Stomach (tissue), 8 donors: ENCODE measurements at regions not wholly inside any gene's neighbourhood (a gene's known extent, or its start where the extent isn't known, plus 50 kb on each side); places are given as distances from the start of the nearest gene placed in this dataset.

ENCODE experiments used
- DNase-seq, 2 donors: peaks; one replicate each; pipeline versions ENCODE4 v3.0.0 to v3.0.0-alpha.2; 2013 to 2019
- H3K27ac ChIP-seq, 5 donors: fragments of 200-600 bp in 4 of 5; sonication (generic) in 4 of 5; one replicate each; pipeline ENCODE4 v1.5.1; 2013 to 2019; ENCODE audit warnings: mild to moderate bottlenecking in 1 of 5, moderate library complexity in 1 of 5
- H3K27me3 ChIP-seq, 3 donors: fragments of 200-600 bp; sonication (generic); one replicate each; pipeline ENCODE4 v1.5.1; 2017 to 2019; ENCODE audit warnings: mixed run types in 1 of 3
- H3K36me3 ChIP-seq, 4 donors: fragments of 200-600 bp; sonication (generic); 1 replicate in 3 of 4; 2 replicates in 1 of 4; pipeline ENCODE4 v1.5.1; 2016 to 2019
- H3K4me1 ChIP-seq, 4 donors: fragments of 200-600 bp; sonication (generic); one replicate each; pipeline ENCODE4 v1.5.1; 2016 to 2019
- H3K4me3 ChIP-seq, 4 donors: fragments of 200-600 bp; sonication (generic) in 3 of 4; one replicate each; pipeline ENCODE4 v1.5.1; 2016 to 2019; ENCODE audit warnings: mild to moderate bottlenecking in 1 of 4
- H3K9me3 ChIP-seq, 4 donors: fragments of 200-600 bp; sonication (generic); one replicate each; pipeline ENCODE4 v1.5.1; 2016 to 2019
- CTCF ChIP-seq, 7 experiments: fragments of 450-650 bp in 4 of 7; fragments of 200-600 bp in 3 of 7; sonication (generic) in 3 of 7; IDR thresholded peaks; one replicate each; pipeline ENCODE4 v1.5.1; 2016 to 2019; ENCODE audit warnings: antibody characterized with exemption in 7 of 7, control low read depth in 2 of 7, mild to moderate bottlenecking in 1 of 7
- EP300 ChIP-seq: sonication (generic); formaldehyde crosslinking; IDR thresholded peaks from one replicate; pipeline ENCODE4 v1.6.1; 2017; ENCODE audit warnings: antibody characterized with exemption
- POLR2A ChIP-seq, 4 donors: fragments of 450-650 bp; IDR thresholded peaks; one replicate each; pipeline ENCODE4 v1.6.1; 2016; ENCODE audit warnings: antibody characterized with exemption in 4 of 4, control low read depth in 2 of 4, mild to moderate bottlenecking in 1 of 4, moderate library complexity in 1 of 4
- POLR2AphosphoS5 ChIP-seq, 3 donors: sonication (generic); formaldehyde crosslinking; IDR thresholded peaks; one replicate each; pipeline ENCODE4 v1.6.1; 2016; ENCODE audit warnings: antibody characterized with exemption in 3 of 3
- WGBS, 5 donors: extraction: QIAGEN DNeasy Blood & Tissue Kit in 3 of 5; methylation state at CpG; one replicate each; pipeline versions ENCODE4 v1.1.5 to v1.1.7; 2013 to 2018; 5-methylcytosine and 5-hydroxymethylcytosine counted together
- intact Hi-C: fragments of 100-400 bp; cut with DNase I; formaldehyde crosslinking; loops from one replicate; pipeline ENCODE4 v1.15.1; 2023; ENCODE audit warnings: low total_unique reads
- donor health status: healthy with polysubstance abuse.
- donor health status: Bipolar disorder and iron deficiency.
- donor health status: healthy.

DNA sequence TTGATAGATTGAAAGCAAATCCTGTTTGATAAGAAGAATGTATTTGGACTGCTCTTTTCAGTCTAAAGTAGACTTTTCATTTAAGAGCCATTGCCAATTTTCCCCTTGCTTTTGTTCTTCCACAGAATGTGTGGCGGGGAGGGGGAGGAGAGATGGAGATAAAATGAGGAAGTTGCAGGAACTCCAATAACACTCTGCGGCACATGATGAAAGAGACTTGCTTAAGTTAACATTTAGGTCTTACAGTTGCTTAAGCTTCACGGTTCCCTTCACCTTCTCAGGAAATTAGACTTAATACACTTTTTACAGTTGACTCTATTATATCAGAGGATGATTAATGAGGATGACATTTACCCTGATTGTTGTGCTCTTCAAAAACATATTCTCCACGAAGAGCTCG is 537.3 kb downstream of the TMTC2 start:
- no peaks in the 10 kb centered on the region for H3K36me3 ChIP-seq
- TF ChIP-seq EP300 = no peak
- TF ChIP-seq POLR2A (IDR thresholded peaks at IDR 0.05) = no peak
- TF ChIP-seq POLR2AphosphoS5 (IDR thresholded peaks at IDR 0.05) = no peak
- H3K4me3 ChIP-seq = no peak overlapping the region
- WGBS, 5 donors = 27 to 38% (median 36%) methylated on average over 5 of the region's 5 CpGs
- DNase-seq = peak in 1 of 2 donors; percentile 30
- intact Hi-C loops = no loop called here
- H3K4me1 ChIP-seq = no peaks in the 10 kb centered on the region
- no peaks in the 10 kb centered on the region for H3K27me3 ChIP-seq
- no peaks in the 10 kb centered on the region for H3K9me3 ChIP-seq
- H3K27ac ChIP-seq = no peak overlapping the region

DNA sequence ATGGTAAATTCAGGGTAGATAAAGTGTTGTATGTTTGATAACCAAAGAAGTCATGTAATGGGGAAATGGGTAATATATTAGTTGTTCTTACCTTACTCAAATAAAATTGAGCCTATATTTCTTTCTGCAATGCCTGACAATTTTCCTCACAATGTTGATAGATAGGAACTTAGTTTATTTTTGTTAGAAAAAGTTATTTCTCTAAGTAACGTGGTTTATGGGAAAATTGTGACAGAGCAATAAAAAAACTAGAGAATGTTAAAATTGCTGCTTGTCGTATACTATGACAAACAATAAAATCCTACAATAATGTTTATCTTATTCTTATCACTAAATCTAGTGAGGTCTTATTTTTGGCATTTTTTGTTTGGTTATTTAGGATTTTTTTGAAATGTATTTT is 534.1 kb downstream of the TMTC2 start:
- no peaks in the 10 kb centered on the region for H3K9me3 ChIP-seq
- H3K27ac ChIP-seq = no peak overlapping the region
- no peaks in the 10 kb centered on the region for H3K27me3 ChIP-seq
- no peak for TF ChIP-seq POLR2AphosphoS5 (IDR thresholded peaks at IDR 0.05)
- no peak for TF ChIP-seq POLR2A (IDR thresholded peaks at IDR 0.05)
- TF ChIP-seq EP300 = no peak
- no peak for TF ChIP-seq CTCF (IDR thresholded peaks at IDR 0.05)
- H3K36me3 ChIP-seq = no peaks in the 10 kb centered on the region
- intact Hi-C loops = no loop called here
- WGBS, 5 donors = 82 to 87% (median 84%) methylated on average over 2 of the region's 2 CpGs
- no peak for DNase-seq
- no peak overlapping the region for H3K4me3 ChIP-seq
- no peaks in the 10 kb centered on the region for H3K4me1 ChIP-seq

DNA sequence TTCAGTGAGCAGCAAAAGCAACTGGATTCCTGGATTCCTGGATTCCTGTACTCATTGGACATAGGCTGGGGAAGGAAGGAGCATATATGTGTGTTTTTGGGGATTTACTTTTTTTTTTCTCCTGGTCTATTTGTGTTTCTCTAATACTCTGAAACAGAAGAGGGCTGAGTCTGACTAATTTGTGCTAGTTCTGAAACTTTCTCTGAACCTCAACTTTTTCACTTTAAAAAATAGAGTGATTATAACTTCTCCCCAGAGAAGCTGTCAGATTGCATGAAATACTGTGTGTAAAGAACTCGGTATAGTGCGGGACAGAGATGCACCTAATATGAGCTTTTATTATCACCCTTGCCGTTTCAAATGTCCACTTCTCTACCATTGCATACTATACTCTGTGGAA is 529.5 kb downstream of the TMTC2 start:
- TF ChIP-seq CTCF (IDR thresholded peaks at IDR 0.05) (no peak), EP300 (no peak), POLR2A (IDR thresholded peaks at IDR 0.05) (no peak), POLR2AphosphoS5 (IDR thresholded peaks at IDR 0.05) (no peak)
- no peaks in the 10 kb centered on the region for H3K4me1 ChIP-seq
- no peak overlapping the region for H3K27ac ChIP-seq
- no peak overlapping the region for H3K4me3 ChIP-seq
- 88 to 93% (median 88%) methylated on average over 3 of the region's 3 CpGs for WGBS, 5 donors
- no peaks in the 10 kb centered on the region for H3K9me3 ChIP-seq
- no peak for DNase-seq
- no peaks in the 10 kb centered on the region for H3K36me3 ChIP-seq
- no peaks in the 10 kb centered on the region for H3K27me3 ChIP-seq
- intact Hi-C loops = no loop called here

- Histone ChIP-seq H3K4me3 (no peak overlapping the region), H3K4me1 (no peaks in the 10 kb centered on the region), H3K36me3 (no peaks in the 10 kb centered on the region), H3K9me3 (no peaks in the 10 kb centered on the region), H3K27ac (no peak overlapping the region), H3K27me3 (no peaks in the 10 kb centered on the region)
- intact Hi-C loops = no loop called here
- TF ChIP-seq POLR2AphosphoS5 (IDR thresholded peaks at IDR 0.05) = no peak
- no peak for TF ChIP-seq POLR2A (IDR thresholded peaks at IDR 0.05)
- TF ChIP-seq CTCF (IDR thresholded peaks at IDR 0.05) = no peak
- TF ChIP-seq EP300 = no peak
- DNase-seq = peak in 1 of 2 donors; percentile 25
- WGBS, 5 donors = 62 to 84% (median 74%) methylated on average over 1 of the region's 1 CpG
These were observed 527.5 kb downstream of the TMTC2 start for GRCh38 chr12:83214185-83214584.

DNA sequence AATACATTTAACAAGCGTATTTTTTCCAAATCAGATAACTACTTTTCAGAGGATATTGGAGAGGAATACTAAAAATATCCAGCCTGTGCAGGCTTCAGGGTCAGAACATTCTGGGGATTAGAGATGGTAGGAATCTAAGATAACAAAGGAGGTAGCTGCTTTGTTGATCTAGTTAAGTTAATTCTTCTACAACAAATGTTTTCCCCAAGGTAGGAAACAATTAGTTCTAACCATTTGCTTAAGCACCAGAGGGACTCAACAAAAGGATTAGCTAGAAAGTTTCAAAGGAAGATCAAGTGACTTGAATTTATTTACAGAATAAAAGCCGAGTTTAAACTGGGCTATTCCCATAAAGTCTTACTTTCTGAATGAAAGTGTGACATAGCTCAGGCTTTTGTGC is 524.2 kb downstream of the TMTC2 start:
- DNase-seq = no peak
- no peaks in the 10 kb centered on the region for H3K27me3 ChIP-seq
- no peaks in the 10 kb centered on the region for H3K9me3 ChIP-seq
- TF ChIP-seq EP300 (no peak), POLR2AphosphoS5 (IDR thresholded peaks at IDR 0.05) (no peak), POLR2A (IDR thresholded peaks at IDR 0.05) (no peak), CTCF (IDR thresholded peaks at IDR 0.05) (no peak)
- intact Hi-C loops = no loop called here
- H3K4me1 ChIP-seq = no peaks in the 10 kb centered on the region
- H3K4me3 ChIP-seq = no peak overlapping the region
- WGBS, 5 donors = 57 to 68% (median 64%) methylated on average over 2 of the region's 2 CpGs
- no peaks in the 10 kb centered on the region for H3K36me3 ChIP-seq
- no peak overlapping the region for H3K27ac ChIP-seq
